Sciatic nerve (tissue), 2 donors: ENCODE measurements at regions not wholly inside any gene's neighbourhood (a gene's known extent, or its start where the extent isn't known, plus 50 kb on each side); places are given as distances from the start of the nearest gene placed in this dataset.
"Not testable (repeated sequence)": the region's sequence is repeated elsewhere in the genome, so short reads cannot be mapped to it uniquely, and the experiment has no call there.

Source experiments
- ATAC-seq: fragments of 200-7000 bp; cut with Tn5 transposase; one replicate; pipeline ENCODE4 v1.9.1; 2020; ENCODE audit warnings: mild to moderate bottlenecking, moderate library complexity
- DNase-seq: peaks from one replicate; pipeline ENCODE4 v3.0.0-alpha.2; 2020; ENCODE audit warnings: low spot score
- intact Hi-C: fragments of 100-400 bp; cut with DNase I; formaldehyde crosslinking; loops from one replicate; pipeline ENCODE4 v1.14.2; 2022
- donor health status: DM: no; HTN: no; CAD: no.
- donor health status: DM: no; HTN: no; CAD: no.

- intact Hi-C loops: no loop called here
- ATAC-seq (no peak), DNase-seq (no peak)
These were observed 117.1 kb downstream of the KCNA5 start for GRCh38 chr12:5160827-5161226.

- intact Hi-C loops: no loop called here
- DNase-seq (no peak), ATAC-seq (no peak)
These were observed 120.0 kb downstream of the KCNA5 start for GRCh38 chr12:5163661-5164060.

DNA sequence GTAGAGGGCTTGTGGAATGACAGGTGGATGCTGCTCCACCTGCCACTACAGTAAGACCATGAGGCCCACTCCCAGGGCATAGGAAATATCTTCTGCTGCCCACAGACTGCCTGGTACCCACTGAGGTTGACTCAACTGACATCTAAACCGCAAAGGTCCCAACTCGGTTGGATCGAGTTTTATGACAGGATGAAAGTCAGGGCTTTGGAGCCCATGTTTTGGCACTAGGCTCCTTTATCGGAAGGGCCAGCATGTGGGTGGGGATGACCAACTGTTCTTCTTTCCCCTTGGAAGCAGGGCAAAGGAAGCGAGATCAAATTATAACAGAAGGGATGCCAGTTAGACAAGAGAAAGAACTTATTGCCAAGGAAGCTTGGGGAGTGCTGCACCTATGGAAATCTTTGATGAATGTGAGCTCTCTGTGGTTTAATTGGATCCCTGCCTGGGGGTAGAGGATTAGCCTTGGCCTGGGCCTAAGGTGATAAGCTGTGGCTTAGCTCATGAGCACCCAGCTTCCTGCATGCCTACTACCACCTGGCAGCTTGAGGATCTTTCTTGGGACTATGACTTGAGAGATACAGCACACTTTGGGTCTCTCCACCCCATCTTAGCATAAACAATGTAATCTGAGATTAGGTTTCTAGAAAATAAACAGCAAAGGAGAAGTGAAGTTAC, 121.8 kb downstream of the KCNA5 start:
- intact Hi-C loops: no loop called here
- DNase-seq (no peak), ATAC-seq (no peak)

GRCh38 chr12:5166976-5167375, 123.3 kb downstream of the KCNA5 start:
- ATAC-seq: no peak
- intact Hi-C loops: no loop called here
- DNase-seq: no peak

- no peak for DNase-seq
- intact Hi-C loops: no loop called here
- no peak for ATAC-seq
These were observed 124.5 kb downstream of the KCNA5 start for GRCh38 chr12:5168148-5168547.

DNA sequence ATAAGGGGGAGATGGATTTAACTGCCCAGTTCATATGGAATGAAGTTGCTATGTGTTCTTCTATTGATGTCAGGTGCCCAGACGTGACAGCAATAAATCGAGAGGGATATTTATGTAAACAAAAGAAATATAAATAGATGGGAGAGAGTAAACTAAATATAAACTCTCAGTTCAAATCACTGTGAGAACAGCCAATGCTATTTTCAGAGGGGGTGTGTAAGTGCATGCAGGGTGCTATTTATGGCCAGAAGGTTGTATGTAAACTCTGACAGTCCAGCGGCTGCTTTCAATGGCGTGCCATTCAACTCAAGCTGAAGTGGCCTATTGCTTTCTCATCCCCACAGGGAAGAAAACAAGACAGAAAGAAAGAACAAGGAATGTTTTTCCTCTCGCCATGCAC, 127.2 kb downstream of the KCNA5 start:
- DNase-seq: no peak
- no peak for ATAC-seq
- intact Hi-C loops: loop anchor here (10.0 kb wide), 1 partner anchor 264 kb away; the partner anchor contains the start of gene NTF3

DNA sequence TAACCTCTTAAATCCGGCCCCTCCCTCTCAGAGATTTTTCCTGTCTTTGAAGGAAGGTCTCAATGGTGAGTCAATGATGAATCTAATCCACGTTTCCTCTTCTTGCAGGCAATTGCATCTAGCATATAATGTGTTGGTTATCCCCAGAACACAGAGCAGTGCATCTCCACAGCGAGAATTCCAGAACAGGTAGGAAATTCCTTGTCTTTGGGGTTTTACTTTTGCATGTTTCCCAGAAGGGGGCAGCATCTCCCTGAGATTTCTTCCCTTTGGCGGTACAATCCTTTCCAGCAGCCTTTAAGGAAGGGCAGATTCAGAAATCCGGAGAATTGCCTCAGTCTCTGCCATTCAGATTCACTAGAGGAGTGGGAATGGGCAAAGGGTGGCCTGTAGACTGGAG, 128.0 kb downstream of the KCNA5 start:
- intact Hi-C loops: loop anchor here (10.0 kb wide), 1 partner anchor 263 kb away; the partner anchor contains the start of gene NTF3
- DNase-seq (no peak), ATAC-seq (peak; percentile 36)

DNA sequence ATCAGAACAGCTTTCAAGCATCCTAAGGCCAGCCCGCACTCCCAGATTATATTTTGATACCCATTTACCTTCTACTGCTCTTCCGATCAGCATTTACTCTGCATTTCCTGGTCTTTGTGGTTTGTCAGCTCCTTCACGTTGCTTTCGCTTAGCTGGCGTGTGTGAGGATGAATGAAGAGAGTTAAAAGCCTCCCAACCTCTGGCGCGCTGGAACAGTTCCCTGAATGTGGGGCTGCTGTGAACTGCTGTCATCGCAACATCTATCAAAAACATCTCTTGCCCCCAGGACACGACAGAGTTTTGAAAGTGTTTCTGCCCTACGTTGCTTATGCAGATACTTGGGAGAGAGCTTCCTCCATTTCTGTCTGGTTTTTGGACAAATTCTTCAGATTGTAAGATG, 129.2 kb downstream of the KCNA5 start:
- ATAC-seq (no peak), DNase-seq (no peak)
- intact Hi-C loops: loop anchor here (10.0 kb wide), 1 partner anchor 262 kb away; the partner anchor contains the start of gene NTF3

- DNase-seq (no peak), ATAC-seq (no peak)
- intact Hi-C loops: loop anchor here (10.0 kb wide), 1 partner anchor 261 kb away; the partner anchor contains the start of gene NTF3
These were observed 129.9 kb downstream of the KCNA5 start for GRCh38 chr12:5173511-5174011.

- ATAC-seq, DNase-seq: not testable (repeated sequence)
- intact Hi-C loops: loop anchor here (10.0 kb wide), 1 partner anchor 259 kb away; the partner anchor contains the start of gene NTF3
These were observed 131.7 kb downstream of the KCNA5 start for GRCh38 chr12:5175415-5175814.

DNA sequence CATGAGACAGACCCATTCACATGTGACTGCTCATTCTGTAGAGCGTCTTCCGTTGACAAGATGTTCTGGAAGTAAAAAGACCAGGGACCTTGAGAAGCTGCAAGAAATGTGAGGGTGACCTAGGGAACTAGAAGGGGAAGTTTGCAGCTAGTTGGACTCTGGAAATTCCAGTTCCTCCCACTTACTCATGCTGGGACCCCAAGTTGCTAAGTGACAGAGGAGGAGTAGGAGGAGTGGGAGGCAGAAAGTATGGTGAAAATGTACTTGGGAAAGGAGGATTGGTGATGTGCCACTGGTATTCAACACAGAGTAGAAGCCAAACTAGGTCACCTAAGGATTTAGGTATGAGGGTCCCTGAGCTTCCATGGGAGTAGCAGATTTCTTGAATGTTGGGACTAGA, 132.4 kb downstream of the KCNA5 start:
- intact Hi-C loops: loop anchor here (10.0 kb wide), 1 partner anchor 259 kb away; the partner anchor contains the start of gene NTF3
- ATAC-seq: no peak

GRCh38 chr12:5177096-5177495, 133.4 kb downstream of the KCNA5 start:
- ATAC-seq (no peak), DNase-seq (no peak)
- intact Hi-C loops: loop anchor here (10.0 kb wide), 1 partner anchor 258 kb away; the partner anchor contains the start of gene NTF3

More for the DNA sequence above, 132.4 kb downstream of the KCNA5 start:
- no peak for DNase-seq

DNA sequence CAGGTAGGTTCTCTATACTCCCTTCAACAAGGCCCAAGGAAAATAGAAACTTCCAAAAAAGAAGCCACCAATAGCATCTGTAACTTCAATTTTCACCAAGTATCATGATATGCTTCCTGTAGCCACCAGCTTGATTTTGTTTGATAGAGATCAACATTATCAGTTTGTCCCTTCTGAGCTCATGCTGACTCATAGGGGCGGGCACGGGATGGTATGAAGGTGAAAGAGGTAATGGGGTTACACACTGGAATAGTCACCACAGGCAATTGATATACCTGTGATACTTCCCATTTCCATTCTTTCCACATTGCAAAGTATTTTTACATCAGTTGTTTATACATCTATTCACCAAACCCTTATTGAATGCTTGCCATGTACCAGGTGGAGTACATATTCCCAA, 134.1 kb downstream of the KCNA5 start:
- no peak for ATAC-seq
- no peak for DNase-seq
- intact Hi-C loops: loop anchor here (10.0 kb wide), 1 partner anchor 257 kb away; the partner anchor contains the start of gene NTF3

DNA sequence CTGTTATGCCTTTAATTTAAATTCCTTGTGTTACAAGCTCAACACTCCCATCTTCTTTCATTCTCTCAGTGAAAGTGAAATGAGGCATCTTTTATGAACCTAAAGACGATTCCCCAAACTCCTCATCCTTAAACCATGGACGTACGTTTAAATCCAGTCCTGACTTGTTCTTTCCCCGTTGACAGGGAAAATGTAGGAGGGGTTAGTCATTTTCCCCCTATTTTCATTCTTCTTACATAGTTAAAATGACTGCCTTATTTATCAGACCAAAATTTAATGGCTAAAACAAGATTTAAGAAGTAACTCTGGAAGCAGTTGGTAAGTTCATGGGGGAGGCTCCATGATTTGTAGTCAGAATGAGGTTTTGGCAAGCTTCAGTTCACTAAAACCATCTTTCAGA, 134.9 kb downstream of the KCNA5 start:
- ATAC-seq (no peak), DNase-seq (no peak)
- intact Hi-C loops: loop anchor here (10.0 kb wide), 1 partner anchor 256 kb away; the partner anchor contains the start of gene NTF3

DNA sequence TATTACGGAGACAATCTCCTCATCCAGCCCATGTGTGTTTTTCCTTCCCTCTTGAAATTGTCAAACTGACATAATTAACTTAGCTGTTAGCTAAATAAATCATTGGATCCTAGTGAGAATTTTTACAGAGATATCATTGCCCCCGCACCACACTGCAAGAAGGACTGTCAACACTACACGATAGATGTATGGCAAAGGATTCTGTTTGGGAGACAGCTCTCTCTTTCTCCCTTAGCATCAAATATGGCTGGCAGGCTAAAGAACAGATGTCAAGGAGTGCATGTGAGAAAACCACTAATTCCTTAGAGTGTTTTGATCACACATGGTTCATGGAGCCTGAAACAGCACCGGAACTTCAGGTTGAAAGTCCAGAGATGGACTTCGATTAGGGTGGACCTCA, 136.8 kb downstream of the KCNA5 start:
- no peak for DNase-seq
- no peak for ATAC-seq
- intact Hi-C loops: no loop called here

DNA sequence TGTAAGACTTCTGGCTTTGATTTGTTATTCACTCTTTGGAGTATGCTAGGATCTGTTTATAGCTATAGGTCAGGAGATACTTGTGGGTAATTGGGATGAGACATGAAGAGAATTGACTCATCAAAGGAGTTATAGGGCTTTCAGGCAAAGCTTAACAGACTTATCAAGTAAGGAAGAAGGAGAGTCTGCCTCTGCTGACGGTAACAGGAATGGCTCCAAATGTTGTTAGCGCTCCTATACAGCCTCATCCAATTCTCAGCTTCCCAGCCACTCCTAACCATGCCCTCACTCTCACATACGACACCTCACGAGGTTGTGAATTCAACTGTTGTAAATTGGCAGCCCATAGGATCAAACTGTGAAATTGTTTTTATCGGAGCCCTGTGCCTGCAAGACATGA, 140.5 kb downstream of the KCNA5 start:
- no peak for ATAC-seq
- intact Hi-C loops: no loop called here

GRCh38 chr12:5185435-5186069, 141.9 kb downstream of the KCNA5 start:
- ATAC-seq (peak; percentile 38), DNase-seq (no peak)
- intact Hi-C loops: no loop called here

More for the DNA sequence above, 140.5 kb downstream of the KCNA5 start:
- DNase-seq: no peak

GRCh38 chr12:5186715-5187114, 143.0 kb downstream of the KCNA5 start:
- intact Hi-C loops: no loop called here
- ATAC-seq (no peak), DNase-seq (no peak)

DNA sequence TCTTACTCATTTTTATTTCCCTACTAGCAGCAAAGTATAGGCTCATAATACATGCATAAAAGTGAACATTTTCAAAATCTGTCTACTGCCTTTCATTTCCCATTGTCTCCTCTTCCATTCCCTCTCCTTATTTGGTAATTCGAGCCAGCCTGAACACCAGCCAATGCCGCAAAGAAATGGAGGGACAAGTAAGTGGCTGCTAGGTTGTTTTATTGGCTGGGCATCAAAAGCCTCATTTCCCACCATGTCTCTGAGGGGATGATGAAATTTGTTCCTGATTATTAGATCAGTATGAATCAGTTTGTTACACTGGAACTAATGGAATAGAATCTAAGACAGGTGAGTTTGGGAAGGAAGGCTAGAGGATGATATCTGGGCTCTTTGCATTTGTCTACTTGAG, 143.5 kb downstream of the KCNA5 start:
- ATAC-seq (no peak), DNase-seq (no peak)
- intact Hi-C loops: no loop called here

GRCh38 chr12:5188472-5188871, 144.8 kb downstream of the KCNA5 start:
- intact Hi-C loops: no loop called here
- no peak for DNase-seq

More at GRCh38 chr12:5188472-5188871, 144.8 kb downstream of the KCNA5 start:
- ATAC-seq: no peak
